ENCODE measurements at regions not wholly inside any gene's neighbourhood (a gene's known extent, or its start where the extent isn't known, plus 50 kb on each side); places are given as distances from the start of the nearest gene placed in this dataset.

DNA sequence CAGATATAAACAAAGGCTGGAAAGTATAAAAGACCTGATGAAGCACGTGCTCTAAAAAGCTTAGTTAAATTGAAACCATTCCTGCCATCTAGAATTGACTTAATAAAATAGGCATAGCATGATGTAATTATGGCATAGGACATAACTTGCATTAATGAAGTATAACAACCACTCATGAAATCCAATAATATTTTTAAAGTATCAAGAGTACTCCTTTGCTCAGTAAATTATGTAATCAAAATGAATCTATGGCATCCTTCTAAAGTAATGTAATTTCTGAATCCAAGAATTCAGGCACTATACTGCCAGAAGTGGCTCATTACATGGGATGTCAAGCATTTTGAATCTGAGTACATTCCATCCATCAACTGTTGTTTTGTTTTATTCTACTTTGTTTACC lies 548.5 kb upstream of the NRP1 start:
- no peaks in the 10 kb centered on the region for H3K27me3 ChIP-seq
- TF ChIP-seq, protein P1, sequence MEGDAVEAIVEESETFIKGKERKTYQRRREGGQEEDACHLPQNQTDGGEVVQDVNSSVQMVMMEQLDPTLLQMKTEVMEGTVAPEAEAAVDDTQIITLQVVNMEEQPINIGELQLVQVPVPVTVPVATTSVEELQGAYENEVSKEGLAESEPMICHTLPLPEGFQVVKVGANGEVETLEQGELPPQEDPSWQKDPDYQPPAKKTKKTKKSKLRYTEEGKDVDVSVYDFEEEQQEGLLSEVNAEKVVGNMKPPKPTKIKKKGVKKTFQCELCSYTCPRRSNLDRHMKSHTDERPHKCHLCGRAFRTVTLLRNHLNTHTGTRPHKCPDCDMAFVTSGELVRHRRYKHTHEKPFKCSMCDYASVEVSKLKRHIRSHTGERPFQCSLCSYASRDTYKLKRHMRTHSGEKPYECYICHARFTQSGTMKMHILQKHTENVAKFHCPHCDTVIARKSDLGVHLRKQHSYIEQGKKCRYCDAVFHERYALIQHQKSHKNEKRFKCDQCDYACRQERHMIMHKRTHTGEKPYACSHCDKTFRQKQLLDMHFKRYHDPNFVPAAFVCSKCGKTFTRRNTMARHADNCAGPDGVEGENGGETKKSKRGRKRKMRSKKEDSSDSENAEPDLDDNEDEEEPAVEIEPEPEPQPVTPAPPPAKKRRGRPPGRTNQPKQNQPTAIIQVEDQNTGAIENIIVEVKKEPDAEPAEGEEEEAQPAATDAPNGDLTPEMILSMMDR (IDR thresholded peaks at IDR 0.05) = no peak
- no peaks in the 10 kb centered on the region for H3K36me3 ChIP-seq
- H3K4me1 ChIP-seq = no peaks in the 10 kb centered on the region
- H3K4me3 ChIP-seq = no peak overlapping the region
- no peak for DNase-seq (ENCODE audit: low spot score in 2 of 2)
- H3K27ac ChIP-seq = no peak overlapping the region
- no peaks in the 10 kb centered on the region for H3K9me3 ChIP-seq
- intact Hi-C loops (cut with DNase I) = no loop called here

DNA sequence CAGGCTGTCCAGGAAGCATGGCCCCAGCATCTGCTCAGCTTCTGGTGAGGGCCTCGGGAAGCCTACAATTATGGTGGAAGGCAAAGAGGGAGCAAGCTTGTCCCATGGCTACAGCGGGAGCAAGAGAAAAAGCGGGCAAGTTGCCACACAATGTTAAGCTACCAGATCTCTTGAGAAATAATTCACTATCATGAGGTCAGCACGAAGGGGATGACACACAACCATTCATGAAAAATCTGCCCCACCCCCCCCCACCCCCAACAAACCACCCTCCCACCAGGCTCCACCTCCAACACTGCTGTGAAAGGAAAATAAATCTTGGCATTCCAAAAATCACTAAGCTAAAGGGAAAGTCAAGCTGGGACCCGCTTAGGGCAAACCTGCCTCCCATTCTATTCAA lies 545.8 kb upstream of the NRP1 start:
- DNase-seq (ENCODE audit: low spot score in 2 of 2) = no peak

DNA sequence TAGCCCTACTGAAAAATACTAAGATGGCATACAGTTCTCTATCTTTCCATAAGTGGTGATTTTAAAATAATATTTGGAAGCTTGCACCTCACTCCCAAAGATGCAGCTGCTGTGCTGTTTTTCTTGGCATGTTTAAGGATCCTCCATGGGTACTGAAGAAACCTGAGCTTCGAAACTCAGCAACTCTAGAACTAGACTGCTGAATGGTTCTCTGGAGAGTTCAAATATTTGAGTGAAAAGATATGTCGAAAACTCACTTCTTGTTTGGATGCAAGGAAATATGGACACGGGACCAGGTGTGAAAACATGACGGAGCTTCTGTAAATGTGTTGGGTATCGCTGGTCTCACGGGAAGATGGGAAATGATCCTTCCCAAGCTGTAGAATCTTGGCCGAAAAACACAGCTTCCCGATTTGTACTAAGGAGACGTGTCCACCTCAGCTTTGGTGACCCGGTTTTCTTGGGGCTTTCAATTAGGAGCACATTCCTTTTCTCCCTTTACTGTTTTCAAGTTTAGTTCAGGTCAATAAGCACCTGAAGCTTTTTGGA lies 543.8 kb upstream of the NRP1 start:
- Histone ChIP-seq H3K36me3 (no peaks in the 10 kb centered on the region), H3K9me3 (no peaks in the 10 kb centered on the region), H3K27me3 (no peaks in the 10 kb centered on the region), H3K4me3 (no peak overlapping the region), H3K4me1 (no peaks in the 10 kb centered on the region), H3K27ac (no peak overlapping the region)
- TF ChIP-seq, protein P1 (IDR thresholded peaks at IDR 0.05) = no peak
- no peak for DNase-seq (ENCODE audit: low spot score in 2 of 2)
- intact Hi-C loops (cut with DNase I) = no loop called here

More for the DNA sequence above, 545.8 kb upstream of the NRP1 start:
- Histone ChIP-seq H3K36me3 (no peaks in the 10 kb centered on the region), H3K9me3 (no peaks in the 10 kb centered on the region), H3K27me3 (no peaks in the 10 kb centered on the region), H3K4me3 (no peak overlapping the region), H3K27ac (no peak overlapping the region), H3K4me1 (no peaks in the 10 kb centered on the region)
- TF ChIP-seq, protein P1 (IDR thresholded peaks at IDR 0.05) = no peak
- intact Hi-C loops (cut with DNase I) = no loop called here

DNA sequence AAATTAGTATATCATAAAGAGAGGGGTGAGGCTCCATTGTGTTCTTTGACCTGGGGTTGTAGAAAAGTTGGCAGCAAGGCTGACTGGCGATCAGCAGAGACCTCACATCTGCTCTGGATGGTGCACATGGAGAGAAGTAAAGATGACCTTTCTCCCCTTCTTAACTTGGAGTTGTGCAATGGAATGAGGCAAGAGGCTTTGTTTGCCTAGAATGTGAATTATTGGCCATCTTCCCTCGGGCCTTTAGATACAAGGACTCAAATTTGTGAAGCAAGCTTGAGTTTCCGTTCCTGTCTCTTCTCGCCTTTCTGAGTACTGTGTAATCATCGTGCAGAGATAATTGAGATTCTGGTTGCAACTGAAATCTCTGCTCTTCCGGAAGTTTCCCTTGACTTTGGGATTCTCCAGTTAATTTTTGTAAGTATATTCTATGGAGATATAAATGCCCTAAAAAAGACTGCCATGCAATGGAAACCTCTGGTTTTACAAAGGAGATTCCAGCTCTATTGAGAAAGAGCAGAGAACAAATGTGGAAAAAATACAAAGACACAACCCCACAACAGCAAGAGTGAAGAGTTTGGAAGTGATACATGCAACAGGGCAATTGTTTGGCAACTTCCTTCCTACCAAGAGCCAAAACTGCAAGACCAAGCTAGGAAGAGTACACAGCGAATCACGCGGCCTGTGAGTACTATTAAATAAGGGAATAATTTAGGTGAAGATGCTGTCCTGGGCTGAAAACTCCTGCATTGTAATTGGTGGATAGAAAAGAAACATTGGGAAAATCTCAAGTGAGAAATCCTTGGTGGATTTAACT lies 542.3 kb upstream of the NRP1 start:
- intact Hi-C loops (cut with DNase I) = no loop called here
- Histone ChIP-seq H3K9me3 (no peaks in the 10 kb centered on the region), H3K4me1 (no peaks in the 10 kb centered on the region), H3K27ac (no peak overlapping the region), H3K4me3 (no peak overlapping the region), H3K36me3 (no peaks in the 10 kb centered on the region), H3K27me3 (no peaks in the 10 kb centered on the region)
- TF ChIP-seq, protein P1 (IDR thresholded peaks at IDR 0.05) = no peak
- DNase-seq (ENCODE audit: low spot score in 2 of 2) = no peak

DNA sequence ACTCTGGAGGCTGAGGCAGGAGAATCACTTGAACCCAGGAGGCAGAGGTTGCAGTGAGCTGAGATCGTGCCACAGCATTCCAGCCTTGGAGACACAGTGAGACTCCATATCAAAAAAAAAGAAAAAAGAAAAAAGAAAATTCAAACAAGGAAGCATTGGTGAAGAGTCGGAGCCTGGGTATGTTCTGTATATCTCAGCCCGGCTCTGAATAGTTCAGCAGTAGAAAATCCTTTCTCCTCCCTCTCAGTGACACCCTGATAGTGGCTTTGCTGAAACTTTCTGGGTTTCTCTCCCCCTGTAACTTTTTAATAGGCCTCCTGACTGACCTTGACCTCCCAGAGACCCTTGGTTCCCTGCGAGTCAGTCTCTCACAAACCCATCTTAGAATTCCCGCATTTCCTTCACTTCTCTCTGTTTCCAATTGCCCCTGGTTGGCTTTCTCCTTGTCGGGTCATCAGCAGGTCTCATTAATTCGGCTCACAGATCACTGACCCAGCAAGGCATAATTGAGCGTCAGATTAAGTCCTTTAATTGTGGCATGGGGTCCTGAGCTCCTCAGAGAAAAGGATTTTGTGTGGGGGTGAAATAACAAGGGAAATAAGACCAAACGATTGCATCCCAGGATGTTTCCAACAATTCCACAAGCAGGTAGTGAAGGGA lies 541.6 kb upstream of the NRP1 start:
- no peak overlapping the region for H3K4me3 ChIP-seq
- intact Hi-C loops (cut with DNase I) = no loop called here
- H3K9me3 ChIP-seq = no peaks in the 10 kb centered on the region
- no peaks in the 10 kb centered on the region for H3K27me3 ChIP-seq
- DNase-seq (ENCODE audit: low spot score in 2 of 2) = no peak
- no peaks in the 10 kb centered on the region for H3K4me1 ChIP-seq
- no peak overlapping the region for H3K27ac ChIP-seq
- H3K36me3 ChIP-seq = no peaks in the 10 kb centered on the region
- TF ChIP-seq, protein P1 (IDR thresholded peaks at IDR 0.05) = no peak

Measured in ascending aorta (tissue), 2 donors.